ENCODE measurements at regions not wholly inside any gene's neighbourhood (a gene's known extent, or its start where the extent isn't known, plus 50 kb on each side); places are given as distances from the start of the nearest gene placed in this dataset.

- no peak for TF ChIP-seq E4F1 (IDR thresholded peaks at IDR 0.05; ENCODE audit: borderline replicate concordance, partially characterized antibody)
- TF ChIP-seq MYC (IDR thresholded peaks at IDR 0.05; ENCODE audit: insufficient read depth, insufficient read length, insufficient replicate concordance, low read length, severe bottlenecking), result no peak
- no peak for TF ChIP-seq MEF2A (IDR thresholded peaks at IDR 0.05; ENCODE audit: insufficient read depth, low read depth, low read length)
Observed at GRCh38 chr3:29214009-29214658, 66.7 kb upstream of the RBMS3 start (continued).

- Histone ChIP-seq H3K27me3 (replicated peaks in 1 of 2; ENCODE audit: control insufficient read depth in 2 of 2, insufficient read depth in 2 of 2, low read length in 1 of 2) (no peaks in the 10 kb centered on the region), H3K4me1 (ENCODE audit: control insufficient read depth, insufficient read depth, low read length) (no peaks in the 10 kb centered on the region), H4K20me1 (ENCODE audit: control insufficient read depth, insufficient read depth) (no peaks in the 10 kb centered on the region), H3K36me3 (ENCODE audit: control insufficient read depth in 2 of 2, insufficient read depth in 2 of 2, low read length in 1 of 2) (no peaks in the 10 kb centered on the region), H3K4me2 (ENCODE audit: control insufficient read depth, insufficient read depth) (no peak overlapping the region), H3K9me3 (replicated peaks; ENCODE audit: control insufficient read depth, insufficient read depth, low read length) (no peaks in the 10 kb centered on the region; the same call in 2 of the 3 replicates), H3K9ac (ENCODE audit: control insufficient read depth, insufficient read depth, low read length) (no peak overlapping the region), H3K79me2 (ENCODE audit: control insufficient read depth, insufficient read depth, low read length) (no peaks in the 10 kb centered on the region), H3K4me3 (no peak overlapping the region), H2AFZ (ENCODE audit: control insufficient read depth, low read depth, low read length) (no peak overlapping the region), H3K27ac (ENCODE audit: control insufficient read depth, insufficient read depth) (no peak overlapping the region)
- SMC1A ChIA-PET (ENCODE audit: uncharacterized antibody, unreplicated experiment), result interaction anchor here (1.5 kb wide), 2 partner anchors 27 to 38 kb away, joined by 3 to 4 read pairs; no protein-coding TSS in a partner anchor
- no peak for ATAC-seq
- RAD21 ChIA-PET (ENCODE audit: unreplicated experiment), result no interaction called here
- intact Hi-C loops (cut with micrococcal nuclease; ENCODE audit: unreplicated experiment) (no loop called here), in situ Hi-C loops (cut with MboI) (no loop called here)
- CTCF ChIA-PET, result no interaction called here
- no peak for DNase-seq (ENCODE audit: low read depth, low spot score)
- no peak for FAIRE-seq
- BruUV-seq (replicated peaks), result no TSS peak
- POLR2A ChIA-PET, result no interaction called here
- TF ChIP-seq RFX5 (IDR thresholded peaks at IDR 0.05; ENCODE audit: low read depth, low read length) (no peak), HDAC2 (IDR thresholded peaks at IDR 0.05) (no peak), NFIC (IDR thresholded peaks at IDR 0.05; ENCODE audit: low read depth, low read length) (no peak), IKZF1 (conservative IDR thresholded peaks at IDR 0.05) (no peak), ZNF592 (IDR thresholded peaks at IDR 0.05) (no peak), BMI1 (IDR thresholded peaks at IDR 0.05; ENCODE audit: borderline replicate concordance) (no peak), ASH2L (IDR thresholded peaks at IDR 0.05; ENCODE audit: borderline replicate concordance, low read depth) (no peak), CEBPB (IDR thresholded peaks at IDR 0.05; ENCODE audit: borderline replicate concordance in 1 of 2, low read depth in 2 of 2, low read length in 2 of 2) (no peak), SMAD5 (IDR thresholded peaks at IDR 0.05; ENCODE audit: low read depth) (no peak), NR2C1 (IDR thresholded peaks at IDR 0.05) (no peak), TAF1 (IDR thresholded peaks at IDR 0.05; ENCODE audit: borderline replicate concordance, low read depth, low read length) (no peak), FOXM1 (IDR thresholded peaks at IDR 0.05; ENCODE audit: low read depth, low read length) (no peak), EZH2 (IDR thresholded peaks at IDR 0.05; ENCODE audit: borderline replicate concordance, control insufficient read depth, low read depth, low read length) (no peak), MEF2A (IDR thresholded peaks at IDR 0.05; ENCODE audit: insufficient read depth, low read depth, low read length) (no peak), RELA (IDR thresholded peaks at IDR 0.05; ENCODE audit: borderline replicate concordance, partially characterized antibody) (no peak)
Observed at GRCh38 chr3:29215948-29216347, 64.9 kb upstream of the RBMS3 start.

Measured in GM12878 (cell line).